Transverse colon (tissue), 4 donors: ENCODE measurements at regions not wholly inside any gene's neighbourhood (a gene's known extent, or its start where the extent isn't known, plus 50 kb on each side); places are given as distances from the start of the nearest gene placed in this dataset.

Source experiments
- DNase-seq: peaks from one replicate; pipeline ENCODE4 v3.0.0-alpha.2; 2019
- H3K27ac ChIP-seq, 4 donors: fragments of 200-600 bp; sonication (generic); 2 replicates each; pipeline ENCODE4 v1.5.1; 2016 to 2018; ENCODE audit warnings: inconsistent platforms in 4 of 4
- H3K27me3 ChIP-seq: fragments of 200-600 bp; sonication (generic); 2 replicates; pipeline ENCODE4 v1.5.1; 2017; ENCODE audit warnings: inconsistent platforms
- H3K36me3 ChIP-seq, 4 donors: fragments of 200-600 bp; sonication (generic); 2 replicates each; pipeline ENCODE4 v1.5.1; 2017 to 2019; ENCODE audit warnings: inconsistent platforms in 4 of 4
- H3K4me1 ChIP-seq, 4 donors: fragments of 200-600 bp; sonication (generic); 2 replicates each; pipeline ENCODE4 v1.5.1; 2017 to 2020; ENCODE audit warnings: inconsistent platforms in 4 of 4
- H3K4me3 ChIP-seq, 4 donors: fragments of 200-600 bp; sonication (generic); 1 replicate in 1 of 4; 2 replicates in 3 of 4; pipeline versions ENCODE4 v1.5.1 to v1.6.1; 2017 to 2019; ENCODE audit warnings: inconsistent platforms in 4 of 4
- H3K9me3 ChIP-seq, 2 donors: fragments of 200-600 bp; sonication (generic); 2 replicates each; pipeline ENCODE4 v1.5.1; 2017 to 2019; ENCODE audit warnings: inconsistent platforms in 2 of 2
- CTCF ChIP-seq, 5 experiments: fragments of 200-600 bp in 3 of 5; fragments of 450-650 bp in 2 of 5; sonication (generic) in 3 of 5; IDR thresholded peaks; 1 replicate in 2 of 5; 2 replicates in 3 of 5; pipeline ENCODE4 v1.5.1; 2016 to 2017; ENCODE audit warnings: antibody characterized with exemption in 5 of 5, inconsistent platforms in 3 of 5, mild to moderate bottlenecking in 2 of 5, moderate library complexity in 1 of 5
- EP300 ChIP-seq: sonication (generic); formaldehyde crosslinking; IDR thresholded peaks from one replicate; pipeline ENCODE4 v1.6.1; 2017; ENCODE audit warnings: antibody characterized with exemption, low read depth
- POLR2A ChIP-seq: fragments of 450-650 bp; IDR thresholded peaks from one replicate; pipeline ENCODE4 v1.6.1; 2016; ENCODE audit warnings: antibody characterized with exemption, mild to moderate bottlenecking, moderate library complexity
- POLR2AphosphoS5 ChIP-seq, 3 donors: sonication (generic); formaldehyde crosslinking; IDR thresholded peaks; one replicate each; pipeline ENCODE4 v1.6.1; 2016; ENCODE audit warnings: antibody characterized with exemption in 3 of 3
- WGBS, 2 donors: methylation state at CpG; one replicate each; pipeline ENCODE4 v1.1.5; 2018; ENCODE audit warnings: low coverage in 1 of 2; 5-methylcytosine and 5-hydroxymethylcytosine counted together
- in situ Hi-C, 4 donors: fragments of 200-750 bp; cut with MboI; loops; one replicate each; pipeline versions ENCODE4 v1.15.0 to v1.15.1; 2017; ENCODE audit warnings: low sequenced_read_pairs in 3 of 4, low pct_ligation_motif_present in 1 of 4, low pct_unique_long_range_greater_than_20kb in 1 of 4
- intact Hi-C: fragments of 100-400 bp; cut with DNase I; formaldehyde crosslinking; loops from one replicate; pipeline ENCODE4 v1.15.1; 2023; ENCODE audit warnings: low total_unique reads

- in situ Hi-C loops, result no loop called here
- H3K4me3 ChIP-seq, result no peak overlapping the region
- peaks cover 0 to 2% of the 10 kb centered on the region in 2 donors for H3K9me3 ChIP-seq
- WGBS, 2 donors, result 79 to 88% methylated on average over 1 of the region's 1 CpG
- no peaks in the 10 kb centered on the region for H3K4me1 ChIP-seq
- H3K27ac ChIP-seq, result no peak overlapping the region
- TF ChIP-seq EP300, result no peak
- TF ChIP-seq POLR2A, result no peak
- no peak for TF ChIP-seq POLR2AphosphoS5 (IDR thresholded peaks at IDR 0.05)
- no peak for TF ChIP-seq CTCF (IDR thresholded peaks at IDR 0.05)
- DNase-seq, result no peak
- no peaks in the 10 kb centered on the region for H3K27me3 ChIP-seq
- no peaks in the 10 kb centered on the region for H3K36me3 ChIP-seq
- intact Hi-C loops, result no loop called here
These were observed 654.2 kb upstream of the PKDCC start for GRCh38 chr2:41393621-41394020.

GRCh38 chr2:41394541-41394940 is 653.3 kb upstream of the PKDCC start:
- intact Hi-C loops (no loop called here), in situ Hi-C loops (no loop called here)
- Histone ChIP-seq H3K9me3 (no peaks in the 10 kb centered on the region), H3K4me3 (no peak overlapping the region), H3K27me3 (no peaks in the 10 kb centered on the region), H3K4me1 (no peaks in the 10 kb centered on the region), H3K27ac (no peak overlapping the region), H3K36me3 (no peaks in the 10 kb centered on the region)
- TF ChIP-seq POLR2AphosphoS5 (IDR thresholded peaks at IDR 0.05) (no peak), POLR2A (no peak), CTCF (IDR thresholded peaks at IDR 0.05) (no peak), EP300 (no peak)
- WGBS, 2 donors, result 83% methylated on average over 1 of the region's 1 CpG; no CpG with 5 or more reads in 1 of the 2 donors
- DNase-seq, result no peak

- no peaks in the 10 kb centered on the region for H3K4me1 ChIP-seq
- H3K27ac ChIP-seq, result no peak overlapping the region
- no peaks in the 10 kb centered on the region for H3K9me3 ChIP-seq
- in situ Hi-C loops, result no loop called here
- no peak for DNase-seq
- TF ChIP-seq POLR2A (no peak), EP300 (no peak), CTCF (IDR thresholded peaks at IDR 0.05) (no peak), POLR2AphosphoS5 (IDR thresholded peaks at IDR 0.05) (no peak)
- H3K27me3 ChIP-seq, result no peaks in the 10 kb centered on the region
- 87% methylated on average over 3 of the region's 3 CpGs for WGBS, 2 donors
- H3K36me3 ChIP-seq, result no peaks in the 10 kb centered on the region
- H3K4me3 ChIP-seq, result no peak overlapping the region
- intact Hi-C loops, result no loop called here
These were observed 652.1 kb upstream of the PKDCC start for GRCh38 chr2:41395692-41396091.

- TF ChIP-seq CTCF (IDR thresholded peaks at IDR 0.05) (no peak), POLR2AphosphoS5 (IDR thresholded peaks at IDR 0.05) (no peak)
- WGBS, 2 donors, result 67 to 73% methylated on average over 1 of the region's 1 CpG
- H3K27me3 ChIP-seq, result no peaks in the 10 kb centered on the region
These were observed 648.3 kb upstream of the PKDCC start for GRCh38 chr2:41399437-41400087.

More at GRCh38 chr2:41399437-41400087, 648.3 kb upstream of the PKDCC start:
- no peak for DNase-seq
- H3K9me3 ChIP-seq, result no peaks in the 10 kb centered on the region
- H3K4me1 ChIP-seq, result no peaks in the 10 kb centered on the region
- intact Hi-C loops, result no loop called here
- no peak overlapping the region for H3K27ac ChIP-seq
- no peak overlapping the region for H3K4me3 ChIP-seq
- H3K36me3 ChIP-seq, result no peaks in the 10 kb centered on the region
- in situ Hi-C loops, result loop anchor here in 1 of 4 donors (25.0 kb wide), 1 partner anchor 388 kb away; no protein-coding TSS in a partner anchor
